NOMO-1 (cell line): ENCODE measurements at regions not wholly inside any gene's neighbourhood (a gene's known extent, or its start where the extent isn't known, plus 50 kb on each side); places are given as distances from the start of the nearest gene placed in this dataset.
A peak's percentile ranks its signal among the peaks of the same experiment; 100 is the strongest.

Experiments used
- DNase-seq, 2 experiments: peaks; one replicate each; lab custom pipeline; 2025; ENCODE audit not compliant: unreplicated experiment in 2 of 2; lab: John Stamatoyannopoulos, UW

- DNase-seq = no peak
Observed at GRCh38 chr13:72039126-72039525, 172.1 kb upstream of the DACH1 start.

GRCh38 chr13:72029981-72030380 lies 163.0 kb upstream of the DACH1 start:
- DNase-seq = no peak

GRCh38 chr13:72025836-72026235 lies 158.8 kb upstream of the DACH1 start:
- no peak for DNase-seq

- DNase-seq = no peak
Observed at GRCh38 chr13:72023895-72024294, 156.9 kb upstream of the DACH1 start.

- DNase-seq = no peak
Observed at GRCh38 chr13:72005455-72005854, 138.5 kb upstream of the DACH1 start.

GRCh38 chr13:72004784-72005374 lies 137.9 kb upstream of the DACH1 start:
- DNase-seq = no peak

- no peak for DNase-seq
Observed at GRCh38 chr13:72004246-72004645, 137.2 kb upstream of the DACH1 start.

GRCh38 chr13:71998223-71998622 lies 131.2 kb upstream of the DACH1 start:
- DNase-seq = no peak

- peak in 1 of 2 experiments; percentile 63 for DNase-seq
Observed at GRCh38 chr13:71979616-71980015, 112.6 kb upstream of the DACH1 start.

GRCh38 chr13:71977028-71977427 lies 110.0 kb upstream of the DACH1 start:
- DNase-seq = no peak

GRCh38 chr13:71967990-71968389 lies 101.0 kb upstream of the DACH1 start:
- no peak for DNase-seq

- peak in 1 of 2 experiments; percentile 71 for DNase-seq
Observed at GRCh38 chr13:71964491-71965100, 97.6 kb upstream of the DACH1 start.

GRCh38 chr13:71962735-71963134 lies 95.7 kb upstream of the DACH1 start:
- DNase-seq = no peak

GRCh38 chr13:71962126-71962525 lies 95.1 kb upstream of the DACH1 start:
- DNase-seq = no peak

GRCh38 chr13:71949441-71949840 lies 82.4 kb upstream of the DACH1 start:
- DNase-seq = no peak

- DNase-seq = peak; percentile 81 to 95
Observed at GRCh38 chr13:71939186-71939585, 72.2 kb upstream of the DACH1 start.

- DNase-seq = no peak
Observed at GRCh38 chr13:71935166-71935840, 68.3 kb upstream of the DACH1 start.

GRCh38 chr13:71924931-71925330 lies 57.9 kb upstream of the DACH1 start:
- DNase-seq = no peak

GRCh38 chr13:71922194-71922593 lies 55.2 kb upstream of the DACH1 start:
- no peak for DNase-seq
